Spleen (tissue), 3 donors: ENCODE measurements at regions not wholly inside any gene's neighbourhood (a gene's known extent, or its start where the extent isn't known, plus 50 kb on each side); places are given as distances from the start of the nearest gene placed in this dataset.

ENCODE experiments used
- POLR2A ChIP-seq, 3 donors: fragments of 450-650 bp; IDR thresholded peaks; one replicate each; pipeline ENCODE4 v1.5.1; 2017; ENCODE audit warnings: antibody characterized with exemption in 3 of 3, mild to moderate bottlenecking in 1 of 3
- POLR2AphosphoS5 ChIP-seq, 3 donors: sonication (generic); formaldehyde crosslinking; IDR thresholded peaks; one replicate each; pipeline ENCODE4 v1.5.1; 2017; ENCODE audit warnings: antibody characterized with exemption in 3 of 3

DNA sequence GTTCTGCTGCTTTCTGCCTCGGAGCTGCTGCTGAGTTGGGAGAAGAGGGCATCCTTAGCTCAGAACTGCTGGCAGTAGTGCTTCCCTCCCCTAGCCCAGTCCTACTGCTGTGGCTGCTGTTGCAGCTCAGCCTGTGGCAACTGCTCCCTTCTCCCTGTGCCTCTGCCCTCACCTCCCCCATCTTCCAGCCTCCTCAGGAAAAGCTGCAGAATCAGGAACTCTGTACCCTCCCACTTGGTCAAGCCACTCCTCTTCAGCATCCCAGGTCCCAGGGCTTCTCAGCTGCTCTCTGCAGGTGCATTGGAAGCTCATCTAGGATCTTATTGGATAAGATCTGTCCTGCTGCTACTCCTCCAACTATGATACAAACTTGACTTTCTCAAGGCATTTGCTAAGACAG, 316.7 kb downstream of the BRINP2 start:
- TF ChIP-seq POLR2A (IDR thresholded peaks at IDR 0.05) = no peak
- TF ChIP-seq POLR2AphosphoS5 (IDR thresholded peaks at IDR 0.05) = no peak
